DND-41 (cell line): ENCODE measurements at regions not wholly inside any gene's neighbourhood (a gene's known extent, or its start where the extent isn't known, plus 50 kb on each side); places are given as distances from the start of the nearest gene placed in this dataset.

Experiments
- EZH2 ChIP-seq: IDR thresholded peaks from 3 replicates; pipeline ENCODE4 v1.6.1; 2012; ENCODE audit warnings: borderline replicate concordance, low read depth, mild to moderate bottlenecking, moderate library complexity, low read length, inconsistent platforms; ENCODE audit not compliant: severe bottlenecking
- TF ChIP-seq, protein P1 (sequence below): IDR thresholded peaks from 2 replicates; pipeline ENCODE4 v1.5.1; 2012; ENCODE audit warnings: borderline replicate concordance, low read length, moderate library complexity, mild to moderate bottlenecking; ENCODE audit not compliant: poor library complexity, severe bottlenecking; ENCODE audit errors: extremely low read depth

DNA sequence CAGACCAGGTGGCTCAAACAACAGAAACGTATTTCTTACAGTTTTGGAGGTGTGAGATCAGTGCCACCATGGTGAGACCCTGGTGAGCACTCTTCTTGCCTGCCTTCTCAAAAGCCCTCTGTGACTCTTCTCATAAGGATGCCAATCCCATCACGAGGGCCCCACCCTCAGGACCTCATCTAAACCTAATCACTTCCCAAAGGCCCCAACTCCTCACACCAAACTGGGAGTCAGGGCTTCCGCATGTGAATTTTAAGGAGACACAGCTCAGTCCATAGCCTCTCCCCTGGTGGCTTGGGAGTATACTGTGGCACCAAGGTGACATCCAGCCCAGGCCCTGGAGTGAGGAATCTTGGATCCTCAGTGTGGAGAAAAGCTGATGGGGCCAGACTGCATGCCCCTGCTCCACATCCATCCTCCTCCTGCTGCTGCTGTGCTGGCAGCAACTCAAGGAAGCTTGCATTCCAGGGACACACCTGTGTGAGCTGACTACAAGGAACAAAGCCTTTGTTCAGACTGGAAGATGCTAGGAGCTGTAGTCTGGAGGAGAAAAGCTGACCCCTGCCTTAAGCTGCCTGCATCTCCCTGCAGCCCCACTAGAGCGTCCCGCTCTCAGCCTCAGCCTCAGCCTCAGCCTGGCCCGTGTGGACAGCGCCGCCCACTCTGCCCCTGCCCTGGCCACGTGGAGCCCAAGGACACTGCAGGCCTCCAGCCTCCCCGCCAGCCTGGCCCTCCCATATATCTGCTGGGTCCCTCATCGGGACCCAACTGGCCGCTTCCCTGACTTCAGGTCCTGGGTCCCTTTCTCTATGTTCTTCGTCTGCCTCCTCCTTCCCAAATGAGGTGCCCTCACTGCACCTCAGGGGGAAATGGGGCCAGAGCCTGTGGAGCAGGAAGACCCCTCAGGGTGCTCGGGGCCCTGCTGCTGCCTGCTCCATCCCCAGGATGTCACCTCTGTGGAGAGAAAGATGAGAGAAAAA lies 87.8 kb upstream of the RAB6C start:
- TF ChIP-seq, protein P1, sequence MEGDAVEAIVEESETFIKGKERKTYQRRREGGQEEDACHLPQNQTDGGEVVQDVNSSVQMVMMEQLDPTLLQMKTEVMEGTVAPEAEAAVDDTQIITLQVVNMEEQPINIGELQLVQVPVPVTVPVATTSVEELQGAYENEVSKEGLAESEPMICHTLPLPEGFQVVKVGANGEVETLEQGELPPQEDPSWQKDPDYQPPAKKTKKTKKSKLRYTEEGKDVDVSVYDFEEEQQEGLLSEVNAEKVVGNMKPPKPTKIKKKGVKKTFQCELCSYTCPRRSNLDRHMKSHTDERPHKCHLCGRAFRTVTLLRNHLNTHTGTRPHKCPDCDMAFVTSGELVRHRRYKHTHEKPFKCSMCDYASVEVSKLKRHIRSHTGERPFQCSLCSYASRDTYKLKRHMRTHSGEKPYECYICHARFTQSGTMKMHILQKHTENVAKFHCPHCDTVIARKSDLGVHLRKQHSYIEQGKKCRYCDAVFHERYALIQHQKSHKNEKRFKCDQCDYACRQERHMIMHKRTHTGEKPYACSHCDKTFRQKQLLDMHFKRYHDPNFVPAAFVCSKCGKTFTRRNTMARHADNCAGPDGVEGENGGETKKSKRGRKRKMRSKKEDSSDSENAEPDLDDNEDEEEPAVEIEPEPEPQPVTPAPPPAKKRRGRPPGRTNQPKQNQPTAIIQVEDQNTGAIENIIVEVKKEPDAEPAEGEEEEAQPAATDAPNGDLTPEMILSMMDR, result no peak
- TF ChIP-seq EZH2, result no peak
